HG02610 (cell line): ENCODE measurements at regions not wholly inside any gene's neighbourhood (a gene's known extent, or its start where the extent isn't known, plus 50 kb on each side); places are given as distances from the start of the nearest gene placed in this dataset.

ENCODE experiments used
- ATAC-seq: cut with Tn5 transposase; IDR thresholded peaks from one replicate; pipeline ENCODE4 v1.9.1; 2021; ENCODE audit warnings: mild to moderate bottlenecking, moderate library complexity; ENCODE audit not compliant: unreplicated experiment

DNA sequence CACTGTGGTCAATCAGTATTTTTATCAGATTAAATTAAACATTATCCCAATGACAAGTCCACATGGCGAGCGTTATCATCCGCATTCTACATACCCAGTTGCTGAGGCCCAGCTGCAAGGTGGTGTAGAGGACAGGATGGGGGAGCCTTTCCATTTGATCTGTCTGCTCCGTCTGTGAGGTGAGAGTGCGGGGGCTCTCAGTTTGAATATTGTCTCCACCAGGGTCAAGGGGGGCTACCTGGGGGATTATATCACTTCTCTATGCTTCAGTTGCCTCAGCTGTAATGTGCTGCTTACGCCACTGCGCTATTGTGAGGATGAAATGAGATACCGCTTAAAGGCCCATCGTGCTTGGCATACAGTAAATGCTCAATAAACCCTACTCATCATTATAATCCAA is 1106.0 kb downstream of the BCL11B start:
- ATAC-seq = no peak

DNA sequence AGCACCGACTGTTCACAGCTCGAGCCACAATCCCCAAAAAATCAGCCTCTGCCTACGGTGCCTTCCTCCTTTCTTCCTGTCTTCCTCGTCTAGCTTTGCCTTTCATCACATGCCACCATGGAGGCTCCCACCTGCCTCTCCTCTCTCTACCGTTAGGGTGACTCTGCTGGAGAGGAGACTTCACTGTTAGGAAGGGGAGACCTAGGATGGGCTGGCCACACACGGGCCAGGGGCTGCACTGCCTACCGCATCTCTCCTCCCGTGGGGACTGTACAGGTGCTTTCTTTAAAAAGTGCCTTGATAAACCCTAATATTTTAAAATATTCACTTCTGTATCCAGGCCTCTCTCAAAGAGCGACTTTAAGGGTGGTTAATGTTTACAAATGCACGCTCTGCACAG is 1104.7 kb downstream of the BCL11B start:
- ATAC-seq = no peak

DNA sequence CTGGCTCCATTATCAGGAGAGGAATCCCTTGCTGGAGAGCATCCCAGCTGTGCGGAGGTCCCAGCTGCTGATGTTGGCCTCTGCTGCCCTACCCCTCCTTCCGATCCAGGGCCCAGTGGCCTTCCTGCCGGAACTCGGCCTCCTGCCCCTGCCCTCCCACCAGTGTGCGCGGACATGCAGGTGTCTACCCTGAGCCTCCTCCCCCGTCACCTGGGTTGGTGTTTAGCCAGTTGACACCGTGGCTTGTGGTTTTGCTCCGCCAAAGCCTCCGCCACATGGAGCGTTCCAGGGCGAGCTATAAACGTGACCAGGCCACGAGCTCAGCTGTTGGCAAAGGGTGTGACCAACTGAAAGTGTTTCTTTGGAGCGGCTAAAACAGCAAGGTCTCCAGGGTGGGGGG is 1104.3 kb downstream of the BCL11B start:
- ATAC-seq = no peak

DNA sequence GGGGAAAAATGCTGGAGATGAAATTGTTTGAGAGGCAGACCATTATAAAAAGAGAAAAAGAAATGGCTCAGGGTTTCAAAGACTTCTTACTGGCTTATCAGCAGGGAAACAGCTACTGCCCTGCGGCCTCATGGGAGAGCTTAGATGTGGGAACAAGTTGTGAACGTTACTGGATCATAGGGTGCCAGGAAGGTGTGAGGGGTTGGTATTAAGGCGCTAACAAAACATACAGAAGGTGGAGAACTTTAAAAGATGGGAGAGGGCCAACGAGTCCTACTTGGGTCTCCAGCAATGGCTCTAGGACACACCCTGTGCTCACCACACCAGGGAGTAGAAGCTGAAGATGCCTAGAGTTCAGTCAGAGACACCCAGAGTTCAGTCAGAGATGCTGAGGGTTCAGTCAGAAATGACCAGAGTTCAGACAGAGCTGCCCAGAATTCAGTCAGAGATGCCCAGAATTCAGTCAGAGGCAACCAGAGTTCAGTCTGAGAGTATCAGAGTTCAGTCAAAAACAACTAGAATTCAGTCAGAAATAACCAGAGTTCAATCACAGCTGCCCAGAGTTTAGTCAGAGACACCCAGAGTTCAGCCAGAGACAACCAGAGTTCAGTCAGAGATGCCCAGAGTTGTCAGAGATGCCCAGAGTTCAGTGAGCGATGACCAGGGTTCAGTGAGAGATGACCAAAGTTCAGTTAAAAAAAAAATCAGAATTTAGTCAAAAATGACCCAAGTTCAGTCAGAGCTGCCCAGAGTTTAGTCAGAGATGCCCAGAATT is 1103.6 kb downstream of the BCL11B start:
- ATAC-seq = no peak

DNA sequence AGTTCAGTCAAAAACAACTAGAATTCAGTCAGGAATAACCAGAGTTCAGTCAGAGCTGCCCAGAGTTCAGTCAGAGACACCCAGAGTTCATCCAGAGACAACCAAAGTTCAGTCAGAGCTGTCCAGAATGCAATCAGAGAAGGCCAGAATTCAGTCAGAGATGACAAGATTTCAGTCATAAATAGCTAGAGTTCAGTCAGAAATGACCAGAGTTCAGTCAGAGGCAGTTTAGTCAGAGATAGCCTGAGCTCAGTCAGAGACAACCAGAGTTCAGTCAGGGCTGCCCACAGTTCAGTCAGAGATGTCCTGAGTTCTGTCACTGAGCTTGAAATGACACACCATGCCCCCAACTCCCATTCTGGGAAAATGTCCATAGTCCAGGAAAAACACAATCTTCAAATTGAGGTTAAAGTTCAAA is 1102.8 kb downstream of the BCL11B start:
- no peak for ATAC-seq

DNA sequence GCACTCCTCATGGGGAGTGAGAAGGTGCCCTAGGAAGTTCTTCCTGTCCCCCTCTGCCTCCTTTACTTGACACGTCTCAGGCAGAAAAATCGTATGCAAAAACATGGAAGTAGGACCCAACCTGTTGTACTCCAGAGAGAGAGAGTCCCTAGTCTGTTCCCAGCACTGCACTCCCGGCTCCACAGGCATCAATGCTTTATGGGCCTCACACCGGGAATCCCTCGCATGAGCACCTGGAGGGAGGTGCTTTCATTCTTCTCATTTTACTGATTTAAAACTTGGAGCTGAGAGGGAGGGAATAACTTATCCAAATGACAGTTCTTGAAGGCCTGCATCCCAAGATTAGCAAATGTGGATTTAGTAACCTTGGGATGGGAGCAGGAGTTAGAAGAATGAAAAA is 1101.4 kb downstream of the BCL11B start:
- ATAC-seq = no peak

DNA sequence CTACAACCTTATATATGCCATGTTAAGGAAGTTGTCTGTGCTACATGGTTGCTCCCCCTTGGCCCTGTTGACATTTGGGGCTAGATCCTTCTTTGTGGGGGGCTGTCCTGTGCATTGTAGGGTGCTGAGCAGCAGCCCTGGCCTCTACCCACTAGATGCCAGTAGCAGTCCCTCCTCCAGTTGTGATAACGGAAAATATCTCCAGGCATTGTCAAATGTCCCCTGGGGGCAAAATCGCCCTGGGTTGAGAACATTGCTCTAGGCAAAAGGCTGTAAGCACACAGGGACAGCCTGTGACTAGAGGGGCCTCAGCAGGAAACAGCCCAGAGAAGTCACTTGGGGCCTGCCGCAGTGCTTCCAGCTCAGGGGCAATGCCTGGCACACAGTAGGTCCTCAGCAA is 1100.3 kb downstream of the BCL11B start:
- ATAC-seq = no peak

DNA sequence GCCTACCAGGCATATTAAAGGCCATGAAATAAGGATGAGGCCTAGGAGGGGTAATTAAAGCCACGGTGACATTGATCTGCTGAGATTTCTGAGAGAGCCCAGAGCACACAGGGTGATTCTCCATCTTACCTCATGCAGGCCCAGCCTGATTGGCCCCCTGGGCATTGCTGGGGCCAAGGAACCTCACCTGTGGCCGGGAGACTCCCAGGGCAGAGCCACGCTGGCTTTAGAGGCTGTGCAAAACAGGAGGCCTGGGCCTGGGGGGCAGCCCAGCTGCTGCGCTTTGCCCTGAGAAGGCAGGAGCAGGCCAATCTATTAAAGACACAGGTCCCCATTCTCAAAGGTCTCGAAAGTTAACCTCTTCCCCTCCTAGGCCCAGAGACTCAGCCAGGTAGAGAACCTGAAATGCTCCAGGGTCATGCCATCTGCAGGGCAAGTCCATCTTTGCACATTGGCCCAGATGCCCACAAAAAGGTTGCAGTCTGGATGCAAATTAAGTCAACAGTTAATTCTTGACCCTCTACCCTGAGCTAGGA is 1099.7 kb downstream of the BCL11B start:
- ATAC-seq = no peak

DNA sequence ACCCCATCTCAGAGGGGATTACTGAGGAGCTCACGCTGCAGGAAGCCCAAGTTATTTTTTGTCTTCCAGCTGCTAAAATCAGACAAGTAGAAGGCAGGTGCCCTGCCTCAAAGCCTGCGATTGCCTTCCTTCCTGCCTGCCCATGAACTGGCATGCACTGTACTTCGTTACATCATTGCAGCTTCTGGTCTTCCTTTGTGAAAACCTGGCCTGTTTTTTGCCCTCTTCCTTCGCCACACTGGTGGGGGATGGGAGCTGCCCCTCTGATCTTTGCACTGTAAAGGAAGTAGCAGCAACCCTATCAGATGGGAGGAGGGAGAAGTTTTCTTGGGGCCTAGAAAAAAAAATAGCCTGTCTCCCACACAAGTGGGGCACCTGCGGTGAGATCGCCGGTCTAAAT is 1098.7 kb downstream of the BCL11B start:
- ATAC-seq = no peak

DNA sequence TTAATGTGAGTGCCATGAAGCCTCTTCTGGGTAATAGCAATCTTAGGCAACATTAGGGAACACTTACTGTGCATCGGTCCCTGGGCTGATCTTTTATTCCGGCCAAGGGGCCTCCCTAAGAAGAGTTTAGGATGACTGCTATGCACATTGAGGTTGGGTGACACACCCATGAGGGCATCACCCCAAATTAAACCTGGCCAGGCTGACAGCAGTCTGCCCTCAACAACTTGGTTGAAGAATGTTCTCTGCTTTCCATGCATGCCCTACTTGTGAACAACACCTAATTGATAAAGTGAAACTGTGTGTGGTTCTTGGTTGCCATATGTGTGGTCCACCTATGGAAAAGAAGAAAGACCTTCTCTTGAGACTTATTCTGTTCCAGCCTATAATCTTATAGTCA is 1098.0 kb downstream of the BCL11B start:
- ATAC-seq = no peak

DNA sequence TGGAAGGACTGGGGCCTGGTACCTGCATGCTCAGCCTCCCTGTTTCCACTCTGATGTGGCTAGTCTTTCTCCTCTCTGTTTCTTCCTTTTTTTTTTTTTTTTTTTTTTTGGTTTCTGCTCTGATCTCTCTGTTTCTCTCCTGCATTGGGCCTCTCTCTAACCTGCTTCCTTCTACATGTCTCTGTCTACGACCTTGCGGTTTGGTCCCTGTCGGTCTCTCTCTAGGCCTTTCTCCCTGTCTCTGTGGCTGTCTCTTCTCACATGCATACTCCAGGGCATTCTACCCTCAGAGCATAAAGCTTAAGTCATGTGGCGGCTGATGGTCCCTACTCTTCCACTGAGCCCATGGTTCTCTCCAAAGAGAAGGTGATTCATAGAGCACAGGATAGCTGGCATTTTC is 1096.6 kb downstream of the BCL11B start:
- ATAC-seq = no peak

DNA sequence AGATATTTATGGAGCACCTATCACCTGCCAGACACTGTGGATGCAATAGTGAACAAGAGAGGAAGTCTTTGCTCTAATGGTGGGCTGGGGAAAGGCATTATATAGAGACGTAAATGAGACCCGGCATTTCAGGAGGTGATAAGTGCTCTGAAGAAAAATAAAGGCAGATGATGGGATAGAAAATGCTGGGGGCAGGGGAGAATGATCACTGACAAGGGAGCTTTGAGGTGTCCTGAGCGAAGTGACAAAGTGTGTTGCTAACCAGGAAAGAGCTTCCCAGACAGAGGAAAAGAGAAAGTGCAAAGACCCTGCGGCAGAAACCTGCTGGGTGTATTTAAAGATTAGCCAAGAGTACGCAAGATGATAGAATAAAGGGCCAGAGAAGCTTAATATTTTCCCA is 1096.1 kb downstream of the BCL11B start:
- no peak for ATAC-seq

DNA sequence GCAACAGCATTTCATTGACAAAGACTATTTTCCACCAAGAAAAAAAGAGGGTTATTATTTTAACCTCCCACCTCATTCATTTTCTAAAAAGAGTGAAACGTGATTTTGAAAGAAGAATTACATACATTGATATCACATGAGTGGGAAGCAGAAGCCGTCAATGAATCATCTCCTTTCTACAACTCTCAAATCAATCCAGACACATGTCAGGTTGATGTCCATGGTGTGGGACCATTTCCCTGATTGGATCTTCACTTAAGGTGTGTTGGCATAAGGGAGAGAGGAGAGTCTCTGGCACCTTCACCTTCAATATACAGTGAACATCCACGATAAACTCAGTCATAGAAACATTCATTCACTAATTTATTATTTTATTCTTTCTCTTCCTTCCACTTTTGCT is 1095.1 kb downstream of the BCL11B start:
- ATAC-seq = no peak

DNA sequence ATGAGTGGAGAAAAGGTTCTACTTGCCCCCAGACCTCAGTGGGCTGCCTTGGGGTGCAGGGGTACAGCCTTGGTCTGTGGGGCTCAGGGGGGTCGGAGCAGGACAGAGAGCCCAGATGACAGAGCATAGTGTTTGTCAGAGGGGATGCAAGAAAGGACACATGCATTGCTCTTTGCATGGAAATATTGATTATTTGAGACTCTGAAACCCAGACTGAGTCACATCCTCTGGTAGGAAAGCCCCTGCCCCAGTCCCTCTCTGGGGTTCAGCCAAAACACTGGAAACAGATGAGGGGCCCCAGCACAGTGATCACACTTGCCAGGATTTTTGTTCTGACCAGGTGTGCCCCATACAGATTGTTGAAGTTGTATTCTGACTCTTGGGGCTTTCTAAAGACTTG is 1094.4 kb downstream of the BCL11B start:
- ATAC-seq = no peak

DNA sequence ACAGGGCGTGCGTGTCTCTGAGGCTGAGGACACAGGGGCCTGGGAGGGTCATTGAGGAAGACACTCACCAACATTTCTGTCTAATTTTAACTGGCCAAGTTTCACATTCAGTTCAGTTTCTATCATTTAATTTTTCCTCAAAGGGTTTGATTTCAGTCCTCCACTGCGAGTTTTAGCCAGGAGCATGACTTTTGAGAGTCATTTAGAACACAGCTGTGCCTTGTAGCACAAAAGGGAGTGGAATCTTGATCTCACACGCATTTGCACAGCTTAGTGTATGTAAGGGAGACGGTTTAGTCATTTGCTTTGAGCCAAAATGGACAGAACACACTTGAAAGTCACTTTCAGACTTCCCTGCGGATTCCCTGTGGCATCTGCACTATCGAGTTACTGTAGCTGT is 1090.8 kb downstream of the BCL11B start:
- no peak for ATAC-seq

DNA sequence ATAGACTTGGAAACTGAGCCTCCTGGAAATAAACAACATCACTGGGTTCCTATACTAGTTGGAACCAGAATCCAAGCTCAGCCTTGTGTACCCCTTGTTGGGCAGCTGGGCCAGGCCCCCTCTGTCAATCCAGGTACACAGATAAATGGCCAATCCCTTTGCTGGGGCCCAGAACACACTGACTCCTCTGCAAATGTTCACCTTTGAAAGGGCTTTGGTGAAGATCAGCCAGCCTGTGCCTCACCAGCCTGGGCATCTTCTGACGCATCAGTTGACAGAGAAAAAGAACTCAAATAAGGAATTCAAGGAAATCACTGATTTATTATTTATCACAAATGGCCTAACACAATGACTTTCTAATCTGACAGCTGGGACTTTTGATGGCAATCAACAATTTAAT is 1090.2 kb downstream of the BCL11B start:
- ATAC-seq = no peak

DNA sequence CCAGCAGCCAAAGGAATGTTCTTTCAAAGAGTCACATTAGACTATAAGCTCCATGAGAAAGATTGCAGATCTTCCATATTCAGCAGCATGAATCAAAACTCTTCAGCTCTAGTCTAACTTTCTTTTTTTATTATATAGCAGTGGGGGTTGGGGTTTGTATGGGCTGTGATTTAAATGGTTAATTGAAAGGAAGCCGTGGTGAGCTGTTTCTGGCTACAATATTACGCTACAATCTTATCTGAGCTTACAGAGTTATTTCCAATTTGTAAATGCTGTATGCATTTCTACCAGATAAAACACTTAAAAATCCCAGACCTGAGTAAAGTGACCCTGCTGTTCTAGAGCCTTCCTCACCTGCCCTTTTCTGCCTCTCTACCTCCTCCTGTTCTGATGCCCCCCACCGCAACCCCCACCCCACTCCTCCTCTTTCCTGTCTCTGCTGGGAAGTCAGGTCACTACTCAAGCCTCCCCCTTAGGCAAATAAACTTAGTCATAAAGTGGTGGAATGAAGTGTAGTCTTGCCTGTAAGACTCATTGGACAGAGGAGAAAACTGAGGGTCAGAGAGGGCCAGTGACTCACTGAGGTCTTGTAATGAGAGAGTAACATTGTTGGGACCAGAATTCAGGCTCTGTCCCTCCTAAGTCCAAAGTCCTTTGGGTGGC is 1089.5 kb downstream of the BCL11B start:
- ATAC-seq = no peak

DNA sequence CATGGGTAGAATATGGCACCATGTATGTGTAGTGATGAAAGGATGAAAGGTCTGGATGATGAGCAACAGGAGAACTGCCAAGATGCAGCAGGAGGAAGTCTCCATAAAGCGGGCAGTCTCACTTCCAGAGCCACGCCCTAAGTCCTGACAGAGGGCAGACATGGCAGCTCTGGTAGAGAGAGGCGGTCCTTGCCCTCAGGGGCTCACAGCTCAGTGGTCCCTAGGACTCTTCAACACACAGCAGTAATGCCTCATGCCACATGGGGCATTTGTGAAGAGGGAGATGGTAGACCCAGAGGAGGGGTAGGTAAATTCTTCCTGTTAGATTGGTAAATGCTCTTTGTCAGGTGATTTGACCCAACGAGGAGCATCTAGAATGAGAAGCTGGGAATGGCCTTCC is 1088.4 kb downstream of the BCL11B start:
- ATAC-seq = no peak

DNA sequence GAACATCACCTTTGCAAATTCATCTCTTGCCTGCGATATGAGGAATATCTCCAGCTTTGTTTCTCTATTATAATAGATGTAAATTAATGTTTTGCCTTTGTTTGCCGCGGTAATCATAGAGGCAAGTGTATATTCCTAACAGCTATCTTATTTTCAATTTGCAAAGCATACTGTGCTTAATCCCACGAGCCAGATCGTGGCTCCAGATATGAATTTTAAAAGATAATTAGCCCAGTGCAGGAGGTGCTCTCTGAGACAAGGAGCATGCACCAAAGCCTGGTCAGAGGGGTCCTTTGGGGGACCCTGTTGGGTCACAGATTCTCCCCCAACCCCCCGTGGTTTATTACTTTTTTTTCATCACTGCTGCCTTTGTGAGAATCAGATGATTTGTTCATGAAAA is 1087.5 kb downstream of the BCL11B start:
- ATAC-seq = no peak

DNA sequence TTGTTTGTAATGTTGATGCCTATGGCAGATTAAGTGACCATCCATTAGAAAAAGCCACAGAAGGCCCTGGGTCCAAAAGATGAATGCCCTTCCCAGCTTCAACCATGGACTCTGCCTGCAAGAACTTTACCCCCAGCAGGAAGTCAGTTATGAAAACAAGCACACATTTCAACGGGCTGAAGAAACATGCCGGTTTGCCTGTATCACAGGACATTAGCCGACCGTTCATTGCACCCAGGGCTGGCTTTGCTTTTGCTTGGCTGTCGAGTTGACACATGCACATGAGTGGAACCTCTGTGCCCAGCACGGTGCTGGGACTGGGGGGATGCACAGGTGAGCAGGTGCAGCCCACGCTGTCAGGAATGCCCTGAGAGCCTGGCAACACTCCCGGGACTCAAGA is 1087.0 kb downstream of the BCL11B start:
- no peak for ATAC-seq

DNA sequence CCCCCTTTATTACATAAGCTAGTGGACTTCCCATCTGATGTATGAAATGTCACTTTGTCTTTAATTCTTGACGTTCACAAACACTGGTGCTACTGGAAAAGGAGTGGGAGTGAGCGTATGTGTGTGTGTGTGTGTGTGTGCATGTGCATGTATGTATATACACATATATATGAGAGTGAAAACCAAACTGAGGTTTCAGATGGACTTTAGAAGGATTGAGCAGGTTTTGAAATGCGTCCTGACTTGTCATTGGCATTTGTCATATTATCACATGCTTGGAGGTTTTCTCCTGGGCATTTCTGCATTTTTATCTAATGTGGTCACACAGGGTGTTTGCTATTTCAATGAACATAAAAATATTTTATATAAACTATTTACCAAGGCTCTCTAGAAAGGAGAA is 1085.9 kb downstream of the BCL11B start:
- ATAC-seq = no peak

DNA sequence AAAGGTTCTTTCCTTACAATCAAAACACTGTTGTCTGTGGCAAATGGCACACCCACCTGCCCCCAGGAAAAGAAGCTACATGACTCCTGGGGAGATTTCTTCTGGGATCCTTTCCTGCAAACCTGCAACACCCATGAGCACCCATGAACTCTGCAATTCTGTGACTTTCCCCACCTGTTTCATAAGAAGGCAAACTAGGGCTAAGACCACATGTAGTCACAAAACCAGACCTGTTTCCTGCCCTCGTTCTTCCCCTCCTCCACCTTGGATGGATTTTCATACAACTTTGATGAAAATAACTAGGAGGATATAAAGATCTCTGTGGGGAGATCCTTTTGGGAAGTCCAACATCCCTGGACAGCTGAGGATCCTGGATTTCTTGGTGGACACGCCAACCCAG is 1084.7 kb downstream of the BCL11B start:
- no peak for ATAC-seq

DNA sequence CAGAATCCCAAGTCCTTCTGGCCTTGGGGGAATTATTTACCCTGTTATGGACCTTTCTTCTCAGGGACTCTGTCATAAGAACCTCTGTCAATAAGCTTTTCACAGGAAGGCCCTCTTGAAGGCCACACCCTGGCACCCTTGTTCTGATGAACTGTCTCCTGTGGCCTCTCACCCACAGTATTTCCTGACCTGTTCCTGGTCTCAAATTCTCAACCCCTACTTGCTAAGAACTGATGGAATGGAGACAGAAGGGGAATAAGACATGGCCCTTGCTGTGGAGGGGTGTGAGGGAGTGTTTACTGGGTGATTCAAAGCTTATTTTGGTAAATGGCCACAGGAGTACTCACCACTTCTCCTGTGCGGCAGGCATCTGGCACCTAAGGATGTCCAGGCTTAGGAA is 1082.9 kb downstream of the BCL11B start:
- ATAC-seq = no peak
